ENCODE measurements at regions not wholly inside any gene's neighbourhood (a gene's known extent, or its start where the extent isn't known, plus 50 kb on each side); places are given as distances from the start of the nearest gene placed in this dataset.
A peak's percentile ranks its signal among the peaks of the same experiment; 100 is the strongest.
"Not testable (repeated sequence)": the region's sequence is repeated elsewhere in the genome, so short reads cannot be mapped to it uniquely, and the experiment has no call there.

- DNase-seq = no peak
Measured at GRCh38 chr13:74273581-74273980, 139.4 kb upstream of the KLF12 start.

- no peak for DNase-seq
Measured at GRCh38 chr13:74272826-74273225, 138.6 kb upstream of the KLF12 start.

- no peak for DNase-seq
Measured at GRCh38 chr13:74270018-74270417, 135.8 kb upstream of the KLF12 start.

GRCh38 chr13:74266861-74267260 is 132.7 kb upstream of the KLF12 start:
- DNase-seq = no peak

GRCh38 chr13:74266309-74266708 is 132.1 kb upstream of the KLF12 start:
- DNase-seq = no peak

- DNase-seq = no peak
Measured at GRCh38 chr13:74264333-74264732, 130.1 kb upstream of the KLF12 start.

- DNase-seq = not testable (repeated sequence)
Measured at GRCh38 chr13:74260420-74260819, 126.2 kb upstream of the KLF12 start.

- no peak for DNase-seq
Measured at GRCh38 chr13:74259641-74260040, 125.4 kb upstream of the KLF12 start.

- no peak for DNase-seq
Measured at GRCh38 chr13:74258961-74259360, 124.8 kb upstream of the KLF12 start.

- DNase-seq = no peak
Measured at GRCh38 chr13:74256969-74257368, 122.8 kb upstream of the KLF12 start.

- no peak for DNase-seq
Measured at GRCh38 chr13:74253161-74253560, 119.0 kb upstream of the KLF12 start.

GRCh38 chr13:74251778-74252519 is 117.7 kb upstream of the KLF12 start:
- DNase-seq = no peak

- DNase-seq = peak; percentile 91
Measured at GRCh38 chr13:74250738-74251190, 116.6 kb upstream of the KLF12 start.

GRCh38 chr13:74248477-74248876 is 114.3 kb upstream of the KLF12 start:
- no peak for DNase-seq

GRCh38 chr13:74246487-74246886 is 112.3 kb upstream of the KLF12 start:
- peak; percentile 49 for DNase-seq

GRCh38 chr13:74243637-74244526 is 109.7 kb upstream of the KLF12 start:
- DNase-seq = peak; percentile 94

GRCh38 chr13:74241343-74241742 is 107.1 kb upstream of the KLF12 start:
- DNase-seq = not testable (repeated sequence)

GRCh38 chr13:74230984-74231501 is 96.8 kb upstream of the KLF12 start:
- no peak for DNase-seq

GRCh38 chr13:74229242-74229641 is 95.0 kb upstream of the KLF12 start:
- no peak for DNase-seq

- no peak for DNase-seq
Measured at GRCh38 chr13:74227476-74228158, 93.4 kb upstream of the KLF12 start.

GRCh38 chr13:74226791-74227475 is 92.7 kb upstream of the KLF12 start:
- no peak for DNase-seq

GRCh38 chr13:74221752-74222151 is 87.5 kb upstream of the KLF12 start:
- DNase-seq = no peak
